ENCODE measurements at regions not wholly inside any gene's neighbourhood (a gene's known extent, or its start where the extent isn't known, plus 50 kb on each side); places are given as distances from the start of the nearest gene placed in this dataset.

- TF ChIP-seq CTCF (IDR thresholded peaks at IDR 0.05) (no peak), POLR2AphosphoS5 (IDR thresholded peaks at IDR 0.05; ENCODE audit: low read depth, low read length) (no peak)
These were observed 122.5 kb upstream of the EGR2 start for GRCh38 chr10:62938672-62939071.
